Liver (tissue), 3 donors: ENCODE measurements at regions not wholly inside any gene's neighbourhood (a gene's known extent, or its start where the extent isn't known, plus 50 kb on each side); places are given as distances from the start of the nearest gene placed in this dataset.

Experiments
- GABPA ChIP-seq, 2 donors: IDR thresholded peaks in 1 of 2; conservative IDR thresholded peaks in 1 of 2; 2 replicates each; pipeline ENCODE4 v1.6.1; 2016; ENCODE audit warnings: antibody characterized with exemption in 2 of 2, mild to moderate bottlenecking in 1 of 2, moderate library complexity in 1 of 2
- HNF4G ChIP-seq: IDR thresholded peaks from 2 replicates; pipeline ENCODE4 v1.6.1; 2016; ENCODE audit warnings: antibody characterized with exemption
- TF ChIP-seq, protein P1 (sequence below): fragments of 150-350 bp; IDR thresholded peaks from 2 replicates; pipeline ENCODE4 v1.5.1; 2017; ENCODE audit warnings: improper control_type of control experiment, low read depth, low read length; ENCODE audit not compliant: missing input control
- TF ChIP-seq, protein P2 (sequence below): IDR thresholded peaks from 2 replicates; pipeline ENCODE4 v1.6.1; 2016; ENCODE audit warnings: antibody characterized with exemption
- donor health status: healthy.
- donor health status: healthy.

DNA sequence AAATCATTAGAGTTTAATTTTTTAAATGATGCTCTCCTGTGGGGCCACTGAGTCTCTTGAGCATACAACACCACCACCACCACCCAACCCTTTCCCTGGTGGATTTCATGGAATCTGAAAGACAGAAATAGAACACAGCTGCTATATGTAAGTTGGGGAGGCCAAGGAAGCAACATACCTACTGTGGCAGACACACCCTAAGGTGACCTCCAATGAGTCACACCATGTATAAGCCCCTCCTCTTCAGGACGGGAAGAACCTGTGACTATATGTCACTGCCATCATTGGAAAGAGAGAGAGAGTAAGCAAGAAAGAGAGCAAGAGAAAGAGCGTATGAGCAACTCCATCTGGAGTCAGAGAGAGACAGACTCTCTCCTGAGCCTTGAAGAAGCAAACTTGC, 172.4 kb upstream of the NFE2L3 start:
- TF ChIP-seq HNF4G (no peak), GABPA (IDR thresholded peaks at IDR 0.05 in 1 of 2, conservative IDR thresholded peaks at IDR 0.05 in 1 of 2) (no peak)
- TF ChIP-seq, protein P1, sequence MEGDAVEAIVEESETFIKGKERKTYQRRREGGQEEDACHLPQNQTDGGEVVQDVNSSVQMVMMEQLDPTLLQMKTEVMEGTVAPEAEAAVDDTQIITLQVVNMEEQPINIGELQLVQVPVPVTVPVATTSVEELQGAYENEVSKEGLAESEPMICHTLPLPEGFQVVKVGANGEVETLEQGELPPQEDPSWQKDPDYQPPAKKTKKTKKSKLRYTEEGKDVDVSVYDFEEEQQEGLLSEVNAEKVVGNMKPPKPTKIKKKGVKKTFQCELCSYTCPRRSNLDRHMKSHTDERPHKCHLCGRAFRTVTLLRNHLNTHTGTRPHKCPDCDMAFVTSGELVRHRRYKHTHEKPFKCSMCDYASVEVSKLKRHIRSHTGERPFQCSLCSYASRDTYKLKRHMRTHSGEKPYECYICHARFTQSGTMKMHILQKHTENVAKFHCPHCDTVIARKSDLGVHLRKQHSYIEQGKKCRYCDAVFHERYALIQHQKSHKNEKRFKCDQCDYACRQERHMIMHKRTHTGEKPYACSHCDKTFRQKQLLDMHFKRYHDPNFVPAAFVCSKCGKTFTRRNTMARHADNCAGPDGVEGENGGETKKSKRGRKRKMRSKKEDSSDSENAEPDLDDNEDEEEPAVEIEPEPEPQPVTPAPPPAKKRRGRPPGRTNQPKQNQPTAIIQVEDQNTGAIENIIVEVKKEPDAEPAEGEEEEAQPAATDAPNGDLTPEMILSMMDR = no peak
- TF ChIP-seq, protein P2, sequence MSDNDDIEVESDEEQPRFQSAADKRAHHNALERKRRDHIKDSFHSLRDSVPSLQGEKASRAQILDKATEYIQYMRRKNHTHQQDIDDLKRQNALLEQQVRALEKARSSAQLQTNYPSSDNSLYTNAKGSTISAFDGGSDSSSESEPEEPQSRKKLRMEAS = no peak
